Heart left ventricle (tissue), 13 donors: ENCODE measurements at regions not wholly inside any gene's neighbourhood (a gene's known extent, or its start where the extent isn't known, plus 50 kb on each side); places are given as distances from the start of the nearest gene placed in this dataset.

ENCODE experiments used
- POLR2A ChIP-seq, 2 donors: fragments of 450-650 bp; IDR thresholded peaks; one replicate each; pipeline ENCODE4 v1.6.1; 2017; ENCODE audit warnings: antibody characterized with exemption in 2 of 2, mild to moderate bottlenecking in 2 of 2, moderate library complexity in 2 of 2
- TF ChIP-seq, protein P1 (sequence below), 12 donors: fragments of 200-600 bp; sonication (generic) in 4 of 12; IDR thresholded peaks; one replicate each; pipeline versions ENCODE4 v1.5.0 to v1.8.0; 2018 to 2022; ENCODE audit warnings: antibody characterized with exemption in 12 of 12, mild to moderate bottlenecking in 5 of 12
- donor health status: ischemic (EF 13 %, LVEDD 7.1; RV severe dilation, severe dysfunction).
- donor health status: DM: no; HTN: yes; CAD: no.
- donor health status: DM: no; HTN: no; CAD: no.
- donor health status: ischemic (EF 25% LVEDD 6.9; RV normal size, moderate dysfunction).
- donor health status: ischemic (EF 25% LVEDD 5.7; RV mildly dilated, moderate dysfunction).
- donor health status: ischemic (EF 35%, LVEDD 5.7; RV mildly dilated, moderate dysfunction).
- donor health status: nonischemic (EF 11% LVEDD 7.7; RV severe dilation, severe dysfunction).
- donor health status: DM: yes; HTN: yes; CAD: no.
- donor health status: PGD.
- donor health status: ischemic (EF 29% LVEDD 5.4; RV normal size, mild dysfunction).
- donor health status: nonischemic (EF 23%, LVEDD 6.1; RV moderate dilation, normal function).

GRCh38 chr2:204268458-204268857, 276.8 kb upstream of the PARD3B start:
- TF ChIP-seq POLR2A (IDR thresholded peaks at IDR 0.05): no peak
- TF ChIP-seq, protein P1, sequence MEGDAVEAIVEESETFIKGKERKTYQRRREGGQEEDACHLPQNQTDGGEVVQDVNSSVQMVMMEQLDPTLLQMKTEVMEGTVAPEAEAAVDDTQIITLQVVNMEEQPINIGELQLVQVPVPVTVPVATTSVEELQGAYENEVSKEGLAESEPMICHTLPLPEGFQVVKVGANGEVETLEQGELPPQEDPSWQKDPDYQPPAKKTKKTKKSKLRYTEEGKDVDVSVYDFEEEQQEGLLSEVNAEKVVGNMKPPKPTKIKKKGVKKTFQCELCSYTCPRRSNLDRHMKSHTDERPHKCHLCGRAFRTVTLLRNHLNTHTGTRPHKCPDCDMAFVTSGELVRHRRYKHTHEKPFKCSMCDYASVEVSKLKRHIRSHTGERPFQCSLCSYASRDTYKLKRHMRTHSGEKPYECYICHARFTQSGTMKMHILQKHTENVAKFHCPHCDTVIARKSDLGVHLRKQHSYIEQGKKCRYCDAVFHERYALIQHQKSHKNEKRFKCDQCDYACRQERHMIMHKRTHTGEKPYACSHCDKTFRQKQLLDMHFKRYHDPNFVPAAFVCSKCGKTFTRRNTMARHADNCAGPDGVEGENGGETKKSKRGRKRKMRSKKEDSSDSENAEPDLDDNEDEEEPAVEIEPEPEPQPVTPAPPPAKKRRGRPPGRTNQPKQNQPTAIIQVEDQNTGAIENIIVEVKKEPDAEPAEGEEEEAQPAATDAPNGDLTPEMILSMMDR (IDR thresholded peaks at IDR 0.05): no peak
